ENCODE measurements at regions not wholly inside any gene's neighbourhood (a gene's known extent, or its start where the extent isn't known, plus 50 kb on each side); places are given as distances from the start of the nearest gene placed in this dataset.
"Not testable (repeated sequence)": the region's sequence is repeated elsewhere in the genome, so short reads cannot be mapped to it uniquely, and the experiment has no call there.

- CTCF ChIA-PET = no interaction called here
- POLR2A ChIA-PET = no interaction called here
These were observed 473.0 kb upstream of the SPTLC3 start for GRCh38 chr20:12535770-12536169.

GRCh38 chr20:12554426-12554825, 454.3 kb upstream of the SPTLC3 start:
- ChIA-PET POLR2A (no interaction called here), CTCF (no interaction called here)

DNA sequence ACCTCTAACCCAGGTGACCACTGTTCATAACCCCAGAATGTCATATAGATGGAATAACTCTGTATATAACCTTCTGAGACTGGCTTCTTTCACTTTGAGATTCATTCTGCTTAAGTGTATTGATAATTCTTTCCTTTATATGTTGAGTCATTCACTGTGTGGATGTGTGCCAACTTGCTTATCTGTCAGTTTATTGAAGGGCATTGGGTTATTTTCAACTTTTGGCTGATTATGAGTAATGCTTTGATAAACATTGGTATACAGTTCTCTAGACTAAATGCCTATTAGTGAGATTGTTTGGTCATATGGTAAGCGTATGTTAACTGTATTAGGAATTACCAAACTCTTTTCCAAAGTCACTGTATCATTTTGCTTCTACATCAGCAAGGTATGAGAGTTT, 453.4 kb upstream of the SPTLC3 start:
- POLR2A ChIA-PET = no interaction called here
- CTCF ChIA-PET = no interaction called here

- POLR2A ChIA-PET, CTCF ChIA-PET: not testable (repeated sequence)
These were observed 452.9 kb upstream of the SPTLC3 start for GRCh38 chr20:12555849-12556248.

DNA sequence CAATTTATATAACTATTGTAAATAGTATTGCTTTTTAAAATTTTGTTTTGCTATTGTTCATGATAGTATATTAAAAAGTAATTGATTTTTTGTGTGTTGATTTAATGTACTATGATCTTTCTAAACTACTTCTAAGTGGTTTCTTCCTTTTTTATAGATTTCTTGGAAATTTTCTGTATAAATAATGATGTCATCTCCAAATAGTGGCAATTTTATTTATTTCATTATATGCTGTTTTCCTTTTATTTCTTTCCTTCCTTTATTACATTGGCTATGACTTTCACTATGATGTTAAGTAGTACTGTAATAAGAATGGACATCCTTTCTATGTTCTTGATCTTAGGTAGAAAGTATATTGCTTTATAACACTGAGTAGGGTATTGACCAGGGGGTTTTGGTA, 451.5 kb upstream of the SPTLC3 start:
- ChIA-PET POLR2A (no interaction called here), CTCF (no interaction called here)

- ChIA-PET POLR2A (no interaction called here), CTCF (no interaction called here)
These were observed 443.8 kb upstream of the SPTLC3 start for GRCh38 chr20:12564979-12565378.

- POLR2A ChIA-PET = no interaction called here
- CTCF ChIA-PET = no interaction called here
These were observed 442.2 kb upstream of the SPTLC3 start for GRCh38 chr20:12566596-12566995.

- CTCF ChIA-PET = no interaction called here
- POLR2A ChIA-PET = no interaction called here
These were observed 438.4 kb upstream of the SPTLC3 start for GRCh38 chr20:12570371-12570770.

GRCh38 chr20:12573442-12573841, 435.3 kb upstream of the SPTLC3 start:
- CTCF ChIA-PET = no interaction called here
- POLR2A ChIA-PET = no interaction called here

GRCh38 chr20:12575352-12576095, 433.2 kb upstream of the SPTLC3 start:
- CTCF ChIA-PET = no interaction called here
- POLR2A ChIA-PET = no interaction called here

- ChIA-PET POLR2A (no interaction called here), CTCF (no interaction called here)
These were observed 431.6 kb upstream of the SPTLC3 start for GRCh38 chr20:12577213-12577612.

DNA sequence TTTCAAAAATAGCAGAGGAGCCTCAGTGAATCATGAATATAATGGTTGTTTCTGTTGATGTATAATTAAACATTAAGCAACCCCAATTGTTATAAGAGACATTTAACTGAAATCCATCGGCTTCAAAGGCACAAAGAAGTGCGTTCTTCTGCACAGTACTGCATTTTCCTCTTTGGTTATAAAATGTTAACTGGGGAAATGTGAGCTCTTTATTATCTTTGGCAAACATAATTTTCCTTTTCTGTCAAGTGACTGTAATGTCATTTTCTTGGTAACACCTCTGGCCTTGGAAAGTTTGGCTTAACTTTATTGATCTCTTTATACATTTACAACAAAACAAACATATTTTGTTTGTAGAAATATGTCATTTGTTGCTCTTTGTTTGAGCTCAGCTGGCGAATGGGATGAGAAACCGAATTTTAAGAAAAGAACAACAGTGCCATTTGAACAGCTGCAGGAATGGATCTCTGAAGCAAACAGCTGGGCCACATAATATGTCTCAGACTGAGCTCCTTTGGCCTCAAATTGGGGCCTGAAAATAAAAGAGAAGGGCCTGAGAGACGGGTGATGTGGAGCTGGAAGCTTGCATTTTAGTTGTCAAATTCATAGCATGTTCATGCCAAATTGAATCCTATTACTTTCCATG, 427.0 kb upstream of the SPTLC3 start:
- CTCF ChIA-PET = no interaction called here
- POLR2A ChIA-PET = no interaction called here

DNA sequence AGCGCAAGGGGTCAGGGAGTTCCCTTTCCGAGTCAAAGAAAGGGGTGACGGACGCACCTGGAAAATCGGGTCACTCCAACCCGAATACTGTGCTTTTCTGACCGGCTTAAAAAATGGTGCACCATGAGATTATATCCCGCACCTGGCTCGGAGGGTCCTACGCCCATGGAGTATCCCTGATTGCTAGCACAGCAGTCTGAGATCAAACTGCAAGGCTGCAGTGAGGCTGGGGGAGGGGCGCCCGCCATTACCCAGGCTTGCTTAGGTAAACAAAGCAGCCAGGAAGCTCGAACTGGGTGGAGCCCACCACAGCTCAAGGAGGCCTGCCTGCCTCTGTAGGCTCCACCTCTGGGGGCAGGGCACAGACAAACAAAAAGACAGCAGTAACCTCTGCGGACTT, 426.1 kb upstream of the SPTLC3 start:
- POLR2A ChIA-PET, CTCF ChIA-PET: not testable (repeated sequence)

DNA sequence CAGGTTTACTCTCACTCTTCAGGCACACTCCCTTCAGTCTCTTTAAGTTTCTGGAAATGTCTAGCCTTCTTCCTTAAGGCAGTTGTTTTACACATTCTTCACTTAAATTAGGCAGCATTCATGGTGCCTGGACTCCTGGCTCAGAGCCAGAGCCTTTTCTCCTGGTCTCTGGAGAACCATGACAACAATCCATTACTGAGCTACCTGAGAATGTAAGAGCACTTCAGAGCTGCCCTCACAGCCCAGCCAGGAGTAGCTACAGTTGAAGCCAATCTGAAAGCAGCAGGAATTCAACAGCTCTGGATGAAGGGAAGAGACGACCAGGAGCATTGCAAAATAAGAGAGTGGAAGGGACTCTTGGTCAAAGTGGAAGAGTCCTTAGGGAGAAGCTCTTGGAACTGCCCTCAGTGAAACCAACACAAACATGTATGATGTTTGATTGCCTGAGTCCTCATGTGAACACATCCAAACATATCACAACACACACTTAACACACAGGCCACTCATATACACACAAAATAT, 416.8 kb upstream of the SPTLC3 start:
- ChIA-PET POLR2A (no interaction called here), CTCF (no interaction called here)

- ChIA-PET POLR2A (no interaction called here), CTCF (no interaction called here)
These were observed 416.0 kb upstream of the SPTLC3 start for GRCh38 chr20:12592756-12593155.

DNA sequence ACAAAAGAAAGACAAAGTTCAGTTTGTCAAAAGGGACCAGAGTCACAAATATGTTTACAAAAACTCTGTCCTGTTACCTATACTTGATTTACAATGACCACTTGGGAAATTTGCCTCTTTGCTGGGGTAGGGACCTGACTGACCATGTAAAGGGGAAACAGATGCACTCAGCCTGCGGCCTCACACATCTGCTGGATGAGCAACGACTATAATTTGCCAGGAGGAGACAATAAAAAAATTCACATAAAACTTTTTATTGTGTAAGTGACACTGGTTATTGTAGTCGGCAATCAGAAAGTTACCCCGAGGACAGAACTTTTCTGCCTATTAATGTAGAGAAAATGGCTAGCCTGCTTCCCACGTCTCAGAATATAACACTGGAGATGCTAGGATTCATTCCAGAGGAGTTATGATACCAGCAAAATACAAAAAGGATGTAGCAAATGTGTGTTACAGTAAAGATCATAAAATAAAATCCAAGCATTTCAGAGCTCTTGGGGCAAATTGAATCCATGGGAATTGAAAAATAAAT, 415.4 kb upstream of the SPTLC3 start:
- CTCF ChIA-PET = no interaction called here
- POLR2A ChIA-PET = no interaction called here

DNA sequence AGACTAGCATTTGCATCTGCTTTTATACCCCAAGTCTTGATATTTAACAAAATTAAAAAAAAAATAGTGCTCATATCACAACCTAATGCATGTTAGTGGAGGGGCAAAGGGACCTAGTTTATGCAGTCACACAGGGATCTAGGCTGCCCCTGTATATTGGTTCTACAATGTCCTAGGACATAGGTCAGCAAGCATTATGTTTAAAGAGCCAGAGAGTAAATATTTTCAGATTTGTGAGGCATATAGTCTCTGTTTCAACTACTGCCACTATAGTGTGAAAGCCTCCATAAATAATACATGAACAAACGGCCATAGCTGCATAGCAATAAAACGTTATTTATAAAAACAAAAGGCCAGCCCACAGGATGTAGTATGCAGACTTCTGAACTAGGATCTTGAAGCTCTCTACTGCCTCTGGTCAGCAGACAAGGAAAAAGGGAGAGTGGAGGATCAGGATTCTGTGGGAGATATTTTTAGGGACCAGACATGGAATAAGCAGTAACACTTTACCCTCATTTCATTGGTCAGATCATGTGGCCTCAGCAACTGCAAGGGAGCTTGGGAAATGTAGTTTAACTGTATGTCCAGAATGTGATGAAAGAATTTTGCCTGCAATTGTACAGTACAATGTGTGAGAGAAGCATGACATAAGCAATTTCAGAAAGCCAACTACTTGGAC, 414.2 kb upstream of the SPTLC3 start:
- POLR2A ChIA-PET = no interaction called here
- CTCF ChIA-PET = no interaction called here

GRCh38 chr20:12595841-12596240, 412.9 kb upstream of the SPTLC3 start:
- POLR2A ChIA-PET = no interaction called here
- CTCF ChIA-PET = no interaction called here

GRCh38 chr20:12596863-12597262, 411.9 kb upstream of the SPTLC3 start:
- ChIA-PET CTCF (no interaction called here), POLR2A (no interaction called here)

DNA sequence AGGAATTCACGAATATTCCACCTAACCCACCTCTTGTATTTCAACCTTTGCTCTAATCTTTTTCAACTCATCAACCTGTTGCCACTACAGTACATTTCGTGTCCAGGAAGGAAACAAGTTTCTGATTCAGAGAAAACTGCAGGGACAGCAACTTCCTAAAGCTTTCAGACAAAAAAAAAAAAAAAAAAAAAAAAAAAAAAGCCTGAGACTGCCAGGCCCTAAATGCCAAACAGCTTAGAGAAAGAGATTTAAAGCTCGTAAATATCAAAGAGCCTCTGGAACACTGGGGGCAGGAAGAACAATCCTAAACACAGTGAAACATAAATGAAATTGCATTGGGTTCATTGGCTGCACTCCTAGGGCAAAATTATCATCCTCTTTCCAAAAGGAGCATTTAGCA, 411.2 kb upstream of the SPTLC3 start:
- ChIA-PET POLR2A (no interaction called here), CTCF (no interaction called here)

DNA sequence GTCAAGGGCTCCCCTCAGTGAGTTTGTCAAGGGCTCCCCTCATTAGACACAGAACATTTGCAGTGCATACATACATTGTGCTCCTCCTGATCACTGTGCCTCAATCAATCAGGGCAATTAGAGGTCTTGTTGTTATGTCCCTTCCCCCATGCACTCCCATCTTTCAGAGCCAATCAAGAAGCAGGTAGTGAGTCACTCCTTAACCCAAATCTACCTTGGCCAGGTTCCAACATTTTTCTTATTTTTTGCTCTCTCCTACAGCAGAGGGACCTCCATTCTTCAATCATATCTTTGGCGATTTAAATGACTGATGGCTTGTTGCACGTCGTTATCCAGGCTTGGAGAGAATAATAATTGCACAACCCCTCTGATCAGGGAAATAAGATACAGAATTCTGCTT, 409.9 kb upstream of the SPTLC3 start:
- ChIA-PET POLR2A (no interaction called here), CTCF (no interaction called here)

Measured in activated CD8-positive, alpha-beta memory T cell treated with anti-CD3 and anti-CD28 coated beads for 36 hours (primary cell).